Esophagus squamous epithelium (tissue), 4 donors: ENCODE measurements at regions not wholly inside any gene's neighbourhood (a gene's known extent, or its start where the extent isn't known, plus 50 kb on each side); places are given as distances from the start of the nearest gene placed in this dataset.

Source experiments
- CTCF ChIP-seq, 6 experiments: fragments of 450-650 bp in 4 of 6; fragments of 200-600 bp in 2 of 6; sonication (generic) in 2 of 6; IDR thresholded peaks; one replicate each; pipeline ENCODE4 v1.5.1; 2016 to 2019; ENCODE audit warnings: antibody characterized with exemption in 6 of 6, mild to moderate bottlenecking in 4 of 6, moderate library complexity in 4 of 6
- POLR2A ChIP-seq, 4 donors: fragments of 450-650 bp; IDR thresholded peaks; one replicate each; pipeline ENCODE4 v1.6.1; 2017; ENCODE audit warnings: antibody characterized with exemption in 4 of 4, mild to moderate bottlenecking in 4 of 4, moderate library complexity in 3 of 4

GRCh38 chr5:110309222-110309621, 417.2 kb downstream of the TMEM232 start:
- no peak for TF ChIP-seq CTCF (IDR thresholded peaks at IDR 0.05)
- TF ChIP-seq POLR2A (IDR thresholded peaks at IDR 0.05), result no peak
